VCaP (cell line): ENCODE measurements at regions not wholly inside any gene's neighbourhood (a gene's known extent, or its start where the extent isn't known, plus 50 kb on each side); places are given as distances from the start of the nearest gene placed in this dataset.

Experiments
- H3K27ac ChIP-seq: fragments of 450-650 bp; 2 replicates; pipeline ENCODE4 v1.5.1; 2017
- TF ChIP-seq, protein P1 (sequence below): fragments of 450-650 bp; conservative IDR thresholded peaks from 2 replicates; pipeline ENCODE4 v1.5.1; 2017; ENCODE audit warnings: mild to moderate bottlenecking, moderate library complexity

DNA sequence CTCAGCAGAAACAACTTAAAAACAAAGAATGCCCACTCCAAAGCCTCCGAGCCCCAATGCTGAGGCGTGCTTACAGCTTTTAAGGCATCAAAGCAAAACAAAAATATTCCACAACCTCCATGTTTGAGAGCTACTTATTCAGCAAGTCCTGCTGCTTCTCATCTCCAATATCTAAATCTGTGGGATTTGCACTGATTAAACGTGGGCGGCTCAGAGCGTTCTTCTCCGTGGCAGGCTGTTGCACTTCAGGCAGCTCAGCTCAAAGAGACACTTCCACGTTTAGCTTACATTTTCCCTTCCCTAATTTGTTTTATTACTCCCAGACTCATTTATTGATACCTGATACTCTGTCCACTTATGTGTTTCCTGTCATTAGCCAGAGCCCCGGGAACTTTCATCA is 282.6 kb upstream of the MCTP2 start:
- TF ChIP-seq, protein P1, sequence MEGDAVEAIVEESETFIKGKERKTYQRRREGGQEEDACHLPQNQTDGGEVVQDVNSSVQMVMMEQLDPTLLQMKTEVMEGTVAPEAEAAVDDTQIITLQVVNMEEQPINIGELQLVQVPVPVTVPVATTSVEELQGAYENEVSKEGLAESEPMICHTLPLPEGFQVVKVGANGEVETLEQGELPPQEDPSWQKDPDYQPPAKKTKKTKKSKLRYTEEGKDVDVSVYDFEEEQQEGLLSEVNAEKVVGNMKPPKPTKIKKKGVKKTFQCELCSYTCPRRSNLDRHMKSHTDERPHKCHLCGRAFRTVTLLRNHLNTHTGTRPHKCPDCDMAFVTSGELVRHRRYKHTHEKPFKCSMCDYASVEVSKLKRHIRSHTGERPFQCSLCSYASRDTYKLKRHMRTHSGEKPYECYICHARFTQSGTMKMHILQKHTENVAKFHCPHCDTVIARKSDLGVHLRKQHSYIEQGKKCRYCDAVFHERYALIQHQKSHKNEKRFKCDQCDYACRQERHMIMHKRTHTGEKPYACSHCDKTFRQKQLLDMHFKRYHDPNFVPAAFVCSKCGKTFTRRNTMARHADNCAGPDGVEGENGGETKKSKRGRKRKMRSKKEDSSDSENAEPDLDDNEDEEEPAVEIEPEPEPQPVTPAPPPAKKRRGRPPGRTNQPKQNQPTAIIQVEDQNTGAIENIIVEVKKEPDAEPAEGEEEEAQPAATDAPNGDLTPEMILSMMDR, result no peak
- no peak overlapping the region for H3K27ac ChIP-seq

DNA sequence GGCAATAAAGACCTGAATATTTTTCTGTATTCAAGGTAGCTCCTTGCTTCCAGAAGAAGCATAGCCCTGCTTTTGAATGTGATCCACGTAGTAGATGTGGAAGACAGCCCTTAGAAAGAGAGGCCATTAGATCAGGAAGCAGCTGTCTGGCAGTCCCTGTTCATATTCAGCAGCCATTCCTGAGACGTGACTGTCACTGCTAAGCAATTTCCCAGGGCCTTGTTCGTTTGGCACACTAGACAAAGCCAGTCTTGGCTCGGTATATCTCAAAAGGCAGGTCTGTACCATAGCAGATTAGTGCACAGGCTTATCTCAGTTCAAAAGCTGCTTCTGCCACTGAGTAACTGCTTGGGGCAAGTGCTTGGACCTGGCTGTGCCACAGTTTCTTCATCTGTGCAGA is 287.8 kb upstream of the MCTP2 start:
- no peak overlapping the region for H3K27ac ChIP-seq

DNA sequence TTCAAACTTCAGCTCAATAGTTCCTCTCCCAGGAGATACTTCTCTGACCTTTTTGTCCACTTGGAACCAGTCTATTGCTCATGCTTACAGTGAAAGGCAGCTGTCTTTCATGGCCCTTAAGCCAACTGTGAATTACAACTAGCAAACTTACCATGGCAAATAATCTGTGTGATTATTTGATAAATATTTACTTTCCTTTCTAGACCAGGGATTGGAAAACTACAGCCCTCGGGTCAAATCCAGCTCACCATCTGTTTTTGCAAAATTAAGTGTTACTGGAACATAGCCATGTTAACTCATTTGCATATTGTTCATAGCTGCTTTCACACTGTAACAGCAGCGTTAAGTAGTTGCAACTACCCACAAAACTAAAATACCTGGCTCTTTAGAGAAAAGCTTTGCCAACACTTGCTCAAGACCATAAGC is 289.1 kb upstream of the MCTP2 start:
- no peak overlapping the region for H3K27ac ChIP-seq
- TF ChIP-seq, protein P1, result no peak

More for the DNA sequence above, 287.8 kb upstream of the MCTP2 start:
- TF ChIP-seq, protein P1, result no peak

DNA sequence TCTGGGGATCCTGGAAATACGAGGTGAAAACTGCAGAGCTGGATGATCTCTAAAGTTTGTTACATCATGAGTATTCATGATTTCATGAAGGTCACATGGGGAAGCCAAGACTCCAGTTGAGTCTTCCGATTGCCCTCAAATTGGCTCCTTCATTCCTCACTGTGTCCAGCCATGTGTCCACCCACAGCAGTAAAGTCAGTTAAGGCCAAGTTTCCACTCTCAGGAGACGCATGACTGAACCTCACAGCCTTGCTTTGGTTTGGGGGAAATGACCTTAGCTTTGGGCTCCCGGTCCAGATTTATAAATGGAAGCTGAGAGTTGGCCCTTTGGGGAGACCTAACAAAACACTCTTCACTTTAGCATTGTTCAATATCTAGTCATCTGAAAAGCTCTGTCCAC is 289.7 kb upstream of the MCTP2 start:
- no peak overlapping the region for H3K27ac ChIP-seq
- TF ChIP-seq, protein P1, result no peak

DNA sequence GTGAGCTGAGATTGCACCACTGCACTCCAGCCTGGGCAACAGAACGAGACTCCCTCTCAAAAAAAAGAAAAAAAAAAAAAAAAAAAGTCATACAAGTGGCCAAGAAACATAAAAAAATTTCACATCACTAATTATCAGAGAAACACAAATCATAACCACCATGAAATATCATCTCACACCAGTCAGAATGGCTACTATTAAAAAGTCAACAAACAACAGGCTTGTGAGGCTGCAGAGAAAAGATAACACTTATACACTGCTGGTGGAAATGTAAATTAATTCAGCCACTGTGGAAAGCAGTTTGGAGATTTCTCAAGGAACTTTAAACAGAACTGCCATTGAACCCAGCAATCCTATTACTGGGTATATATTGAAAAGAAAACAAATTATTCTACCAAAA is 291.1 kb upstream of the MCTP2 start:
- H3K27ac ChIP-seq, result no peak overlapping the region
- TF ChIP-seq, protein P1, result no peak

DNA sequence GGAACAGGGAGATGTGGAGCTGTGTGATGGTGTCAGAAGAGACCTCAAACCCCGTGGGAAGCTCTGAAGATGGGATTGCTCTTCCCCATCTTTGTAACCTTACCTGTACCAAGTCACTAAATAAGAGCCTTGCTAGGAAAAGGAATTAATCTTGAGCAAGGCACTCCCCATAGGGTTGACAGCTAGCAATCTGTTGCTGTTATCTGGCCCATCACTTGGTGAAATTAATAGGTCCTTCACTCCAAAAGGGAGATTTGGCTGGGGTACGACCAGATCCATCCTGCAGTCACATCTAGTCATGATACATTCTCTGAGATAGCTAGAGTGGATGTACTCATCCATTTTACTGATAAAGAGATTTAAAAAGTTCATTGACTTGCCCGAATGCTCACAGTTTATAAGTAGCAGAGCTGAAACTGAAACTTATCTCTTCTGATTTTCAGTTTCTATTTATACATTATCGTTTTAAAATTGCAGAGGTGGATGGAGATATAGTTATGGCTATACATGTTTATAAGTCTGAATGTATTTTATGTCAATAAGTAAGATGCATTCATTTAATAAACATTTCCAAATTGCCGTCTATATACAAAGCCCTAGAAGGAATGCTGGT is 299.1 kb upstream of the MCTP2 start:
- TF ChIP-seq, protein P1, result no peak
- H3K27ac ChIP-seq, result no peak overlapping the region

DNA sequence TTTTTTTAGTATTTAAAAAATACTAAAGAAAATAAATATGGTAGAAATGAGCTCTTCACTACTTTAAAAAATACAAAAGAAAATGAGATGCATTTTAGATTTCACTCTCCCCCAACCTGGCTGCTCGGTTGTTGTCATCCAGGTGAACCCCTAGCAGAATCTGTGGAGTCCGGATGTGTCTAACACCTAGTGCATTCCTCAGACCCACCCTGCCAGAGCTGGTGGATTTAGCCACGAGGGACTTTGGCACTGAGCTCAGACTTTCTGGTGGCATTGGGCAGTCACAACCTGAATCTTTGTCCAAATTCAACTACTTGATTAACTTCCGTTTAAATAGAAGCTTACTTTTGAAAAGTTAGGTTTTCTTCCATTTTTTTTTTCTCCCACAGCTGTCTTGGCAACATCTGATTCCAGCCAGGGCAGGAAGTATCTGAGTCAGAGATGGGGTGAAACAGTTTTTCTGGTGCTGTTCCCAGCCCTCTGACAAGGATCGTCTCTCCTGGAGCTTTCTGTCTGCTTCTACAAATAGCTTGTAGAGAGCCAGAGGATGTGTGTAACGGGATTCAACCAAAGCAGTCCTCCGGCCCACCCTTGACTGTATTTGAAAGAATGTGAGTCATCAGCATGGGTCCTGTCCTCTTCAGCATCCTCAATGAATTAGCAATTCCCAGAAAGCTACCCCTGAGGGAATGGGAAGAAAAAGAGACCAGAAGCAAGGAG is 301.8 kb upstream of the MCTP2 start:
- TF ChIP-seq, protein P1, result no peak
- H3K27ac ChIP-seq, result no peak overlapping the region
